Muscle layer of colon (tissue), 2 donors: ENCODE measurements at regions not wholly inside any gene's neighbourhood (a gene's known extent, or its start where the extent isn't known, plus 50 kb on each side); places are given as distances from the start of the nearest gene placed in this dataset.
"Not testable (repeated sequence)": the region's sequence is repeated elsewhere in the genome, so short reads cannot be mapped to it uniquely, and the experiment has no call there.

Source experiments
- H3K27ac ChIP-seq: one replicate; pipeline ENCODE4 v1.7.0; 2013; ENCODE audit warnings: low read depth, mild to moderate bottlenecking, low read length, moderate library complexity
- H3K27me3 ChIP-seq, 2 donors: one replicate each; pipeline ENCODE4 v1.7.0; 2013; ENCODE audit warnings: low read length in 2 of 2, mild to moderate bottlenecking in 2 of 2; ENCODE audit not compliant: insufficient read depth in 2 of 2, control insufficient read depth in 1 of 2
- H3K36me3 ChIP-seq: one replicate; pipeline ENCODE4 v1.7.0; 2013; ENCODE audit warnings: mild to moderate bottlenecking, low read length; ENCODE audit not compliant: insufficient read depth
- H3K4me1 ChIP-seq: one replicate; pipeline ENCODE4 v1.7.0; 2013; ENCODE audit warnings: mild to moderate bottlenecking, low read length; ENCODE audit not compliant: insufficient read depth
- H3K4me3 ChIP-seq, 2 donors: one replicate each; pipeline ENCODE4 v1.7.0; 2013; ENCODE audit warnings: low read length in 2 of 2, low read depth in 1 of 2, mild to moderate bottlenecking in 1 of 2, moderate library complexity in 1 of 2
- H3K9ac ChIP-seq: one replicate; pipeline ENCODE4 v1.7.0; 2013; ENCODE audit warnings: low read length
- H3K9me3 ChIP-seq: one replicate; pipeline ENCODE4 v1.7.0; 2013; ENCODE audit warnings: mild to moderate bottlenecking, low read length
- donor health status: abdominal sarcoma.
- donor health status: Adenocarcinoma of cecum.

GRCh38 chr18:30828700-30829099 is 213.8 kb downstream of the DSC3 start:
- Histone ChIP-seq H3K9ac (no peak overlapping the region), H3K27me3 (no peaks in the 10 kb centered on the region), H3K4me3 (no peak overlapping the region), H3K4me1 (no peaks in the 10 kb centered on the region), H3K9me3 (no peaks in the 10 kb centered on the region), H3K36me3 (no peaks in the 10 kb centered on the region), H3K27ac (no peak overlapping the region)

GRCh38 chr18:30819619-30820018 is 222.9 kb downstream of the DSC3 start:
- H3K27ac ChIP-seq = no peak overlapping the region
- H3K4me3 ChIP-seq = no peak overlapping the region

GRCh38 chr18:30814446-30814845 is 228.1 kb downstream of the DSC3 start:
- H3K36me3 ChIP-seq = no peaks in the 10 kb centered on the region
- no peak overlapping the region for H3K4me3 ChIP-seq
- no peaks in the 10 kb centered on the region for H3K9me3 ChIP-seq
- H3K9ac ChIP-seq = no peak overlapping the region
- H3K4me1 ChIP-seq = no peaks in the 10 kb centered on the region
- H3K27me3 ChIP-seq = no peaks in the 10 kb centered on the region
- H3K27ac ChIP-seq = no peak overlapping the region

More at GRCh38 chr18:30819619-30820018, 222.9 kb downstream of the DSC3 start:
- Histone ChIP-seq H3K9ac (no peak overlapping the region), H3K9me3 (no peaks in the 10 kb centered on the region), H3K36me3 (no peaks in the 10 kb centered on the region), H3K27me3 (no peaks in the 10 kb centered on the region), H3K4me1 (no peaks in the 10 kb centered on the region)

- H3K36me3 ChIP-seq = no peaks in the 10 kb centered on the region
- H3K27ac ChIP-seq = no peak overlapping the region
- H3K9ac ChIP-seq = no peak overlapping the region
- no peaks in the 10 kb centered on the region for H3K4me1 ChIP-seq
- H3K27me3 ChIP-seq = no peaks in the 10 kb centered on the region
- H3K4me3 ChIP-seq = no peak overlapping the region
- H3K9me3 ChIP-seq = no peaks in the 10 kb centered on the region
Observed at GRCh38 chr18:30811580-30811979, 231.0 kb downstream of the DSC3 start.

- Histone ChIP-seq H3K27me3 (no peaks in the 10 kb centered on the region), H3K27ac (no peak overlapping the region), H3K9me3 (no peaks in the 10 kb centered on the region), H3K4me3 (no peak overlapping the region), H3K36me3 (no peaks in the 10 kb centered on the region), H3K9ac (no peak overlapping the region), H3K4me1 (no peaks in the 10 kb centered on the region)
Observed at GRCh38 chr18:30810580-30810979, 232.0 kb downstream of the DSC3 start.

GRCh38 chr18:30806823-30807222 is 235.7 kb downstream of the DSC3 start:
- Histone ChIP-seq H3K27ac (no peak overlapping the region), H3K4me3 (no peak overlapping the region), H3K9ac (no peak overlapping the region), H3K27me3 (no peaks in the 10 kb centered on the region), H3K9me3 (no peaks in the 10 kb centered on the region), H3K4me1 (no peaks in the 10 kb centered on the region), H3K36me3 (no peaks in the 10 kb centered on the region)

GRCh38 chr18:30800800-30801199 is 241.7 kb downstream of the DSC3 start:
- Histone ChIP-seq H3K27me3 (no peaks in the 10 kb centered on the region), H3K9ac (no peak overlapping the region), H3K36me3 (no peaks in the 10 kb centered on the region), H3K9me3 (no peaks in the 10 kb centered on the region), H3K4me3 (no peak overlapping the region), H3K27ac (no peak overlapping the region), H3K4me1 (no peaks in the 10 kb centered on the region)

GRCh38 chr18:30792051-30792450 is 250.5 kb downstream of the DSC3 start:
- H3K4me1 ChIP-seq = no peaks in the 10 kb centered on the region
- H3K27me3 ChIP-seq = no peaks in the 10 kb centered on the region
- H3K36me3 ChIP-seq = no peaks in the 10 kb centered on the region
- no peak overlapping the region for H3K4me3 ChIP-seq
- no peak overlapping the region for H3K27ac ChIP-seq
- H3K9me3 ChIP-seq = no peaks in the 10 kb centered on the region
- no peak overlapping the region for H3K9ac ChIP-seq

GRCh38 chr18:30788411-30788991 is 254.0 kb downstream of the DSC3 start:
- not testable (repeated sequence) for H3K27me3 ChIP-seq, H3K36me3 ChIP-seq, H3K4me3 ChIP-seq, H3K4me1 ChIP-seq, H3K27ac ChIP-seq, H3K9ac ChIP-seq, H3K9me3 ChIP-seq

GRCh38 chr18:30787410-30787809 is 255.1 kb downstream of the DSC3 start:
- no peak overlapping the region for H3K9ac ChIP-seq
- no peaks in the 10 kb centered on the region for H3K36me3 ChIP-seq
- H3K27ac ChIP-seq = no peak overlapping the region
- no peaks in the 10 kb centered on the region for H3K9me3 ChIP-seq
- H3K4me1 ChIP-seq = no peaks in the 10 kb centered on the region
- H3K4me3 ChIP-seq = no peak overlapping the region
- no peaks in the 10 kb centered on the region for H3K27me3 ChIP-seq

GRCh38 chr18:30781601-30782000 is 260.9 kb downstream of the DSC3 start:
- H3K4me3 ChIP-seq = no peak overlapping the region
- H3K27ac ChIP-seq = no peak overlapping the region
- no peaks in the 10 kb centered on the region for H3K27me3 ChIP-seq
- no peak overlapping the region for H3K9ac ChIP-seq
- H3K4me1 ChIP-seq = no peaks in the 10 kb centered on the region
- H3K36me3 ChIP-seq = no peaks in the 10 kb centered on the region
- no peaks in the 10 kb centered on the region for H3K9me3 ChIP-seq

GRCh38 chr18:30775629-30776028 is 266.9 kb downstream of the DSC3 start:
- H3K4me1 ChIP-seq = no peaks in the 10 kb centered on the region

More at GRCh38 chr18:30775629-30776028, 266.9 kb downstream of the DSC3 start:
- Histone ChIP-seq H3K4me3 (no peak overlapping the region), H3K27ac (no peak overlapping the region), H3K27me3 (no peaks in the 10 kb centered on the region), H3K9me3 (no peaks in the 10 kb centered on the region), H3K36me3 (no peaks in the 10 kb centered on the region), H3K9ac (no peak overlapping the region)
